Fibroblast of pulmonary artery (primary cell): ENCODE measurements at regions not wholly inside any gene's neighbourhood (a gene's known extent, or its start where the extent isn't known, plus 50 kb on each side); places are given as distances from the start of the nearest gene placed in this dataset.
A peak's percentile ranks its signal among the peaks of the same experiment; 100 is the strongest.

ENCODE experiments used
- DNase-seq: peaks from one replicate; pipeline ENCODE4 v3.0.0-alpha.2; 2010; ENCODE audit warnings: low read depth
- H3K4me3 ChIP-seq: replicated peaks from 2 replicates; pipeline ENCODE4 v1.5.1; 2011; ENCODE audit warnings: low read depth, mild to moderate bottlenecking, control low read depth, low read length, moderate library complexity
- CTCF ChIP-seq: IDR thresholded peaks from 2 replicates; pipeline ENCODE4 v1.5.1; 2011; ENCODE audit warnings: mild to moderate bottlenecking, control low read depth, low read length, inconsistent platforms; ENCODE audit errors: missing control alignments

- no peak overlapping the region for H3K4me3 ChIP-seq
- no peak for TF ChIP-seq CTCF
- DNase-seq = no peak
Observed at GRCh38 chr13:84651705-84652104, 769.4 kb upstream of the SLITRK1 start.

- no peak overlapping the region for H3K4me3 ChIP-seq
- TF ChIP-seq CTCF = no peak
- DNase-seq = peak; percentile 85
Observed at GRCh38 chr13:84651288-84651687, 769.0 kb upstream of the SLITRK1 start.

GRCh38 chr13:84649853-84650252, 767.6 kb upstream of the SLITRK1 start:
- TF ChIP-seq CTCF = no peak
- peak; percentile 11 for DNase-seq
- no peak overlapping the region for H3K4me3 ChIP-seq

GRCh38 chr13:84648069-84648640, 765.9 kb upstream of the SLITRK1 start:
- TF ChIP-seq CTCF = peak; percentile 21
- peak; percentile 29 for DNase-seq
- H3K4me3 ChIP-seq = no peak overlapping the region

GRCh38 chr13:84646957-84647356, 764.7 kb upstream of the SLITRK1 start:
- H3K4me3 ChIP-seq = no peak overlapping the region
- no peak for DNase-seq
- no peak for TF ChIP-seq CTCF

- TF ChIP-seq CTCF = no peak
- DNase-seq = peak; percentile 37
- H3K4me3 ChIP-seq = no peak overlapping the region
Observed at GRCh38 chr13:84645196-84646012, 763.1 kb upstream of the SLITRK1 start.
